H1 (cell line): ENCODE measurements at regions not wholly inside any gene's neighbourhood (a gene's known extent, or its start where the extent isn't known, plus 50 kb on each side); places are given as distances from the start of the nearest gene placed in this dataset.

ENCODE experiments used
- ATF3 ChIP-seq: IDR thresholded peaks from 2 replicates; pipeline ENCODE4 v1.6.1; 2011; ENCODE audit warnings: low read depth, mild to moderate bottlenecking, low read length; ENCODE audit not compliant: insufficient read depth
- CEBPB ChIP-seq: IDR thresholded peaks from 2 replicates; pipeline ENCODE4 v1.6.1; 2012; ENCODE audit warnings: low read depth, low read length
- CHD2 ChIP-seq: IDR thresholded peaks from 2 replicates; pipeline ENCODE4 v1.6.1; 2012; ENCODE audit warnings: low read length, improper control_type of control experiment
- CTCF ChIP-seq, 3 experiments: IDR thresholded peaks; 1 replicate in 2 of 3; 2 replicates in 1 of 3; pipeline versions ENCODE4 v1.5.1 to v1.6.1; 2011; ENCODE audit warnings: low read length in 3 of 3, mild to moderate bottlenecking in 3 of 3, inconsistent platforms in 2 of 3, low read depth in 1 of 3, moderate library complexity in 1 of 3; ENCODE audit not compliant: insufficient read depth in 1 of 3; ENCODE audit errors: control extremely low read depth in 1 of 3
- JUN ChIP-seq: IDR thresholded peaks from 2 replicates; pipeline ENCODE4 v1.6.1; 2011; ENCODE audit warnings: low read depth, mild to moderate bottlenecking, improper control_type of control experiment, low read length
- POLR2A ChIP-seq, 2 experiments: IDR thresholded peaks; 1 replicate in 1 of 2; 2 replicates in 1 of 2; pipeline ENCODE4 v1.6.1; 2011; ENCODE audit warnings: low read depth in 2 of 2, low read length in 2 of 2, mild to moderate bottlenecking in 2 of 2; ENCODE audit errors: control extremely low read depth in 1 of 2
- POLR2AphosphoS5 ChIP-seq: IDR thresholded peaks from 2 replicates; pipeline ENCODE4 v1.6.1; 2011; ENCODE audit warnings: low read depth, low read length
- RNF2 ChIP-seq: fragments of 200-900, 300-1000 bp; sonication (generic); IDR thresholded peaks from 2 replicates; pipeline ENCODE4 v1.7.1; 2016; ENCODE audit warnings: borderline replicate concordance, low read depth, mild to moderate bottlenecking, antibody characterized with exemption, low read length; ENCODE audit not compliant: poor library complexity, severe bottlenecking; ENCODE audit errors: missing control alignments
- TCF12 ChIP-seq: IDR thresholded peaks from 2 replicates; pipeline ENCODE4 v1.6.1; 2011; ENCODE audit warnings: low read depth, mild to moderate bottlenecking, low read length

- TF ChIP-seq RNF2 (no peak), CHD2 (no peak), POLR2AphosphoS5 (no peak), POLR2A (IDR thresholded peaks at IDR 0.05; ENCODE audit: control extremely low read depth in 1 of 2, low read depth in 2 of 2, low read length in 2 of 2) (no peak), CTCF (IDR thresholded peaks at IDR 0.05; ENCODE audit: control extremely low read depth in 1 of 3, insufficient read depth in 1 of 3, low read depth in 1 of 3, low read length in 3 of 3) (no peak), TCF12 (no peak), ATF3 (no peak), JUN (no peak), CEBPB (no peak)
Observed at GRCh38 chr14:44788612-44789011, 173.1 kb downstream of the KLHL28 start.
